Caco-2 (cell line): ENCODE measurements at regions not wholly inside any gene's neighbourhood (a gene's known extent, or its start where the extent isn't known, plus 50 kb on each side); places are given as distances from the start of the nearest gene placed in this dataset.

Experiments used
- BruUV-seq: library from RNA; stranded (reverse); fragments of 400-500 nt; replicated peaks from 2 replicates; lab custom pipeline; 2021; lab: Mats Ljungman, UMichigan
- CTCF ChIA-PET: fragments of 300-600 bp; sonication (Branson Sonifier 250); formaldehyde crosslinking; loops from one replicate; lab custom pipeline; 2022; ENCODE audit warnings: antibody characterized with exemption; lab: Charles Lee
- POLR2A ChIA-PET: fragments of 300-600 bp; sonication (Branson Sonifier 250); formaldehyde crosslinking; loops from one replicate; lab custom pipeline; 2022; ENCODE audit warnings: antibody characterized with exemption; lab: Charles Lee
- DNase-seq, 2 experiments: peaks; one replicate each; pipeline versions ENCODE4 v3.0.0 to v3.0.0-alpha.2; 2020 to 2022
- H3K27me3 ChIP-seq: replicated peaks from 2 replicates; pipeline ENCODE4 v1.6.0; 2011; ENCODE audit warnings: low read length; ENCODE audit not compliant: control insufficient read depth, insufficient read depth
- H3K36me3 ChIP-seq: 2 replicates; pipeline ENCODE4 v1.5.1; 2011; ENCODE audit warnings: low read length; ENCODE audit not compliant: control insufficient read depth, insufficient read depth
- H3K4me1 ChIP-seq: fragments of 250-450 bp; sonication (Bioruptor Pico); 2 replicates; pipeline ENCODE4 v1.5.1; 2020; ENCODE audit warnings: mild to moderate bottlenecking
- H3K4me3 ChIP-seq: 2 replicates; pipeline ENCODE4 v1.5.1; 2011; ENCODE audit warnings: low read depth, mild to moderate bottlenecking, control low read depth, low read length
- H3K9me3 ChIP-seq: fragments of 250-450 bp; sonication (Bioruptor Pico); 2 replicates; pipeline ENCODE4 v1.5.1; 2020; ENCODE audit warnings: mild to moderate bottlenecking, moderate library complexity
- H3K27ac Mint-ChIP-seq: one replicate; pipeline ENCODE4 v1.8.0; 2022; ENCODE audit warnings: mixed read lengths; ENCODE audit not compliant: unreplicated experiment
- H3K27me3 Mint-ChIP-seq: one replicate; pipeline ENCODE4 v1.8.0; 2022; ENCODE audit warnings: mixed read lengths; ENCODE audit not compliant: insufficient read depth, unreplicated experiment
- H3K36me3 Mint-ChIP-seq: one replicate; pipeline ENCODE4 v1.8.0; 2022; ENCODE audit warnings: mild to moderate bottlenecking, mixed read lengths; ENCODE audit not compliant: insufficient read depth, unreplicated experiment
- H3K4me1 Mint-ChIP-seq: one replicate; pipeline ENCODE4 v1.8.0; 2022; ENCODE audit warnings: low read depth, mixed read lengths; ENCODE audit not compliant: unreplicated experiment
- H3K4me3 Mint-ChIP-seq: one replicate; pipeline ENCODE4 v1.8.0; 2022; ENCODE audit warnings: mild to moderate bottlenecking, moderate library complexity, mixed read lengths; ENCODE audit not compliant: unreplicated experiment
- H3K9me3 Mint-ChIP-seq: one replicate; pipeline ENCODE4 v1.8.0; 2022; ENCODE audit warnings: mixed read lengths; ENCODE audit not compliant: unreplicated experiment
- intact Hi-C: fragments of 100-400 bp; cut with micrococcal nuclease; formaldehyde crosslinking; loops from one replicate; pipeline ENCODE4 v1.10.0; 2022; ENCODE audit not compliant: unreplicated experiment
- TF ChIP-seq, protein P1 (sequence below), 2 experiments: fragments of 200-600 bp in 1 of 2; IDR thresholded peaks; 1 replicate in 1 of 2; 2 replicates in 1 of 2; pipeline versions ENCODE4 v1.5.1 to v1.8.0; 2011 to 2022; ENCODE audit warnings: antibody characterized with exemption in 1 of 2, control low read depth in 1 of 2, inconsistent platforms in 1 of 2, low read depth in 1 of 2, low read length in 1 of 2, mild to moderate bottlenecking in 1 of 2, moderate library complexity in 1 of 2; ENCODE audit not compliant: insufficient read depth in 1 of 2, severe bottlenecking in 1 of 2, unreplicated experiment in 1 of 2

DNA sequence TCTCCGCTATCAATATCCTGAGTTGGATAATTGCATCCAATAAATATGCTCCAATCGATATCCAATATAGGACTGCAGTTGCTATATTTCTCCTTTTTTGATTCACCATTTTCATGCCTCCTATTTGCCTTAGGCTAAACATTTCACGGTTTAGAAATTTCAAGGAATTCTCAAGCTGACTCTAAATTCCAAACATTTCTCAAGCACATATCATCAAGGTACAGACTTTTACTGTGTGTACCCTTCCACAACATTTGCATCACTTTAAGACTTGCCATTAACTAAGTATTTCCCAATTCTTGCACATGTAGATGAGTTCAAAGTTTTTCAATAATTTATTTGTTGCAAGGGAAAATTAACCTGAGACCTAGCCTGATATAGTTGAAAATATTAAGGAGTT lies 795.2 kb upstream of the TMPRSS15 start:
- ChIA-PET CTCF (no interaction called here), POLR2A (no interaction called here)
- Histone ChIP-seq H3K27me3 (no peaks in the 10 kb centered on the region), H3K4me3 (no peak overlapping the region), H3K9me3 (no peaks in the 10 kb centered on the region), H3K4me1 (peaks cover 9% of the 10 kb centered on the region), H3K36me3 (no peaks in the 10 kb centered on the region)
- Mint-ChIP-seq H3K4me1 (no peaks in the 10 kb centered on the region), H3K9me3 (no peaks in the 10 kb centered on the region), H3K27ac (no peak overlapping the region), H3K27me3 (no peaks in the 10 kb centered on the region), H3K36me3 (no peaks in the 10 kb centered on the region), H3K4me3 (no peak overlapping the region)
- DNase-seq = no peak
- TF ChIP-seq, protein P1, sequence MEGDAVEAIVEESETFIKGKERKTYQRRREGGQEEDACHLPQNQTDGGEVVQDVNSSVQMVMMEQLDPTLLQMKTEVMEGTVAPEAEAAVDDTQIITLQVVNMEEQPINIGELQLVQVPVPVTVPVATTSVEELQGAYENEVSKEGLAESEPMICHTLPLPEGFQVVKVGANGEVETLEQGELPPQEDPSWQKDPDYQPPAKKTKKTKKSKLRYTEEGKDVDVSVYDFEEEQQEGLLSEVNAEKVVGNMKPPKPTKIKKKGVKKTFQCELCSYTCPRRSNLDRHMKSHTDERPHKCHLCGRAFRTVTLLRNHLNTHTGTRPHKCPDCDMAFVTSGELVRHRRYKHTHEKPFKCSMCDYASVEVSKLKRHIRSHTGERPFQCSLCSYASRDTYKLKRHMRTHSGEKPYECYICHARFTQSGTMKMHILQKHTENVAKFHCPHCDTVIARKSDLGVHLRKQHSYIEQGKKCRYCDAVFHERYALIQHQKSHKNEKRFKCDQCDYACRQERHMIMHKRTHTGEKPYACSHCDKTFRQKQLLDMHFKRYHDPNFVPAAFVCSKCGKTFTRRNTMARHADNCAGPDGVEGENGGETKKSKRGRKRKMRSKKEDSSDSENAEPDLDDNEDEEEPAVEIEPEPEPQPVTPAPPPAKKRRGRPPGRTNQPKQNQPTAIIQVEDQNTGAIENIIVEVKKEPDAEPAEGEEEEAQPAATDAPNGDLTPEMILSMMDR (IDR thresholded peaks at IDR 0.05; ENCODE audit: insufficient read depth in 1 of 2, low read depth in 1 of 2, low read length in 1 of 2, severe bottlenecking in 1 of 2, unreplicated experiment in 1 of 2) = no peak
- intact Hi-C loops = no loop called here
- BruUV-seq = no TSS peak

DNA sequence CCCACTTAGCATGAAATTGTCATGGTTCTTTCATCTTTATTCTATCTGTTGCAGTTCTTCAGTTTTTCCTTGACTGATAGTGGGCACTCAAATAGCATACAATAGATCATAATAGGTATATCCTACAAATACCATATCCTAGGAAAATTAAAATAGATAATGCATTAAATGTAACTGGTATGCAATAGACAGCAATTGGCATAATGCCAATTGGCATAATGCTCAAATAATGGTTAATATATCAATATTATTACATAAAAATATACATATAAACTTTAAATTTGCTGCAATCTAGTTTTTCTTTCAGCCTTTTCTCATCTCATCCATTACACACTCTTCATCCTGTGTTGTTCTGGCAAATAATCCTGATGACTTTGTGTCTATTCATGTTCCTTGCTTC lies 814.6 kb upstream of the TMPRSS15 start:
- TF ChIP-seq, protein P1 (IDR thresholded peaks at IDR 0.05; ENCODE audit: insufficient read depth in 1 of 2, low read depth in 1 of 2, low read length in 1 of 2, severe bottlenecking in 1 of 2, unreplicated experiment in 1 of 2) = no peak
- DNase-seq = no peak
- BruUV-seq = no TSS peak
- H3K4me3 Mint-ChIP-seq = no peak overlapping the region
- H3K4me1 Mint-ChIP-seq = no peaks in the 10 kb centered on the region
- H3K9me3 ChIP-seq = no peaks in the 10 kb centered on the region
- no peaks in the 10 kb centered on the region for H3K9me3 Mint-ChIP-seq
- ChIA-PET CTCF (no interaction called here), POLR2A (no interaction called here)
- H3K36me3 ChIP-seq = no peaks in the 10 kb centered on the region
- H3K4me3 ChIP-seq = no peak overlapping the region
- peaks cover 2% of the 10 kb centered on the region for H3K27me3 Mint-ChIP-seq
- no peaks in the 10 kb centered on the region for H3K36me3 Mint-ChIP-seq
- H3K4me1 ChIP-seq = no peaks in the 10 kb centered on the region
- intact Hi-C loops = no loop called here
- no peaks in the 10 kb centered on the region for H3K27me3 ChIP-seq
- no peak overlapping the region for H3K27ac Mint-ChIP-seq

DNA sequence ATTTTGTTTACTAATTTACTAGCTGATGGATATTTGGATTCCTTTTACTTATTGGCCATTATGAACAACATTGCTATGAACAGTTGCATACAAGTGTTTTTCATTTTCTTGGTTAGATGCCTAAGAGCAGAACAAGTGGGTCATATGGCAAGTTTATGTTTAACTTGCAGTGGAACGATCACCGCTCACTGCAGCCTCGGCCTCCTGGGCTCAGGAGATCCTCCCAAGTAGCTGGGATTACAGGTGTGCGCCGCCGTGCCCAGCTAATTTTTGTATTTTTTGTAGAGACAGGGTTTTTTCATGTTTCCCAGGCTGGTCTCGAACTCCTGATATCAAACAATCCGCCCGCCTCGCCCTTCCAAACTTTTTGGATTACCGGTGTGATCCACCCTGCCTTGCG lies 820.5 kb upstream of the TMPRSS15 start:
- H3K4me3 Mint-ChIP-seq = no peak overlapping the region
- Histone ChIP-seq H3K36me3 (no peaks in the 10 kb centered on the region), H3K9me3 (no peaks in the 10 kb centered on the region), H3K4me3 (no peak overlapping the region), H3K27me3 (no peaks in the 10 kb centered on the region), H3K4me1 (no peaks in the 10 kb centered on the region)
- no peaks in the 10 kb centered on the region for H3K36me3 Mint-ChIP-seq
- intact Hi-C loops = no loop called here
- no peak for DNase-seq
- H3K9me3 Mint-ChIP-seq = no peaks in the 10 kb centered on the region
- H3K27me3 Mint-ChIP-seq = peaks cover 2% of the 10 kb centered on the region
- H3K4me1 Mint-ChIP-seq = no peaks in the 10 kb centered on the region
- BruUV-seq = no TSS peak
- TF ChIP-seq, protein P1 (IDR thresholded peaks at IDR 0.05; ENCODE audit: insufficient read depth in 1 of 2, low read depth in 1 of 2, low read length in 1 of 2, severe bottlenecking in 1 of 2, unreplicated experiment in 1 of 2) = no peak
- no peak overlapping the region for H3K27ac Mint-ChIP-seq
- POLR2A ChIA-PET = no interaction called here
- CTCF ChIA-PET = no interaction called here
